WTC11 (cell line): ENCODE measurements at regions not wholly inside any gene's neighbourhood (a gene's known extent, or its start where the extent isn't known, plus 50 kb on each side); places are given as distances from the start of the nearest gene placed in this dataset.

ENCODE experiments used
- ATAC-seq: fragments of 200-7000 bp; cut with Tn5 transposase; 2 replicates; pipeline ENCODE4 v1.10.0; 2021; ENCODE audit warnings: mild to moderate bottlenecking, moderate library complexity
- CTCF ChIA-PET: fragments of 300-600 bp; sonication (Branson Sonifier 250); formaldehyde crosslinking; loops from one replicate; lab custom pipeline; 2021; ENCODE audit warnings: antibody characterized with exemption; lab: Charles Lee
- POLR2A ChIA-PET: fragments of 350-600 bp; sonication (Branson Sonifier 250); formaldehyde crosslinking; loops from one replicate; lab custom pipeline; 2021; ENCODE audit warnings: antibody characterized with exemption; lab: Charles Lee
- DNase-seq: peaks from one replicate; pipeline ENCODE4 v3.0.0; 2021; ENCODE audit warnings: low spot score
- H3K27ac Mint-ChIP-seq: 2 replicates; pipeline ENCODE4 v1.8.0; 2021; ENCODE audit warnings: mixed read lengths
- H3K27me3 Mint-ChIP-seq: 2 replicates; pipeline ENCODE4 v1.8.0; 2021; ENCODE audit warnings: low read depth, mild to moderate bottlenecking, moderate library complexity, mixed read lengths
- H3K36me3 Mint-ChIP-seq: 2 replicates; pipeline ENCODE4 v1.8.0; 2021; ENCODE audit warnings: mixed read lengths
- H3K4me1 Mint-ChIP-seq: 2 replicates; pipeline ENCODE4 v1.8.0; 2022; ENCODE audit warnings: mixed read lengths
- H3K4me3 Mint-ChIP-seq: 2 replicates; pipeline ENCODE4 v1.8.0; 2021; ENCODE audit warnings: mild to moderate bottlenecking, moderate library complexity, mixed read lengths
- H3K9me3 Mint-ChIP-seq: 2 replicates; pipeline ENCODE4 v1.8.0; 2021; ENCODE audit warnings: mixed read lengths
- ATF1 ChIP-seq: sonication (generic); formaldehyde crosslinking; IDR thresholded peaks from 2 replicates; pipeline ENCODE4 v1.8.1; 2023; ENCODE audit warnings: mild to moderate bottlenecking, moderate library complexity, missing genetic modification reagents
- MXD4 ChIP-seq: fragments of 250-450 bp; sonication (Bioruptor Pico); IDR thresholded peaks from 2 replicates; pipeline ENCODE4 v1.8.0; 2021; ENCODE audit warnings: mild to moderate bottlenecking, moderate library complexity, borderline replicate concordance
- SMAD4 ChIP-seq: sonication (generic); formaldehyde crosslinking; IDR thresholded peaks from 2 replicates; pipeline ENCODE4 v1.8.0; 2022; ENCODE audit warnings: mild to moderate bottlenecking, missing genetic modification reagents
- TEAD1 ChIP-seq: sonication (generic); formaldehyde crosslinking; IDR thresholded peaks from 2 replicates; pipeline ENCODE4 v1.8.0; 2022; ENCODE audit warnings: mild to moderate bottlenecking, missing genetic modification reagents
- TP53 ChIP-seq: sonication (generic); formaldehyde crosslinking; IDR thresholded peaks from 2 replicates; pipeline ENCODE4 v1.8.1; 2023; ENCODE audit warnings: mild to moderate bottlenecking, missing genetic modification reagents
- ZNF138 ChIP-seq: sonication (generic); formaldehyde crosslinking; conservative IDR thresholded peaks from 2 replicates; pipeline ENCODE4 v1.8.1; 2022; ENCODE audit warnings: mild to moderate bottlenecking, moderate library complexity, missing genetic modification reagents
- ZNF219 ChIP-seq: sonication (generic); formaldehyde crosslinking; IDR thresholded peaks from 2 replicates; pipeline ENCODE4 v1.8.0; 2023; ENCODE audit warnings: missing genetic modification reagents, mild to moderate bottlenecking, borderline replicate concordance
- ZNF317 ChIP-seq: sonication (generic); formaldehyde crosslinking; IDR thresholded peaks from 2 replicates; pipeline ENCODE4 v1.8.1; 2023; ENCODE audit warnings: low read depth, mild to moderate bottlenecking, moderate library complexity, missing genetic modification reagents, borderline replicate concordance
- ZNF396 ChIP-seq: fragments of 250-450 bp; sonication (Bioruptor Pico); IDR thresholded peaks from 2 replicates; pipeline ENCODE4 v1.8.0; 2021; ENCODE audit warnings: mild to moderate bottlenecking, moderate library complexity, borderline replicate concordance
- ZNF416 ChIP-seq: fragments of 250-450 bp; sonication (Bioruptor Pico); IDR thresholded peaks from 2 replicates; pipeline ENCODE4 v1.9.0; 2021; ENCODE audit warnings: mild to moderate bottlenecking, inconsistent platforms
- ZNF423 ChIP-seq: fragments of 250-450 bp; sonication (Bioruptor Pico); IDR thresholded peaks from 2 replicates; pipeline ENCODE4 v2.1.2; 2022; ENCODE audit warnings: mild to moderate bottlenecking, moderate library complexity
- TF ChIP-seq, protein P1 (sequence below): sonication (generic); formaldehyde crosslinking; IDR thresholded peaks from 2 replicates; pipeline ENCODE4 v1.8.1; 2023; ENCODE audit warnings: mild to moderate bottlenecking, moderate library complexity, missing genetic modification reagents
- TF ChIP-seq, protein P2 (sequence below): fragments of 250-450 bp; sonication (Bioruptor Pico); IDR thresholded peaks from 2 replicates; pipeline ENCODE4 v2.1.2; 2022; ENCODE audit warnings: mild to moderate bottlenecking, moderate library complexity
- TF ChIP-seq, protein P3 (sequence below): sonication (generic); formaldehyde crosslinking; IDR thresholded peaks from 2 replicates; pipeline ENCODE4 v1.8.0; 2022; ENCODE audit warnings: mild to moderate bottlenecking, missing genetic modification reagents
- TF ChIP-seq, protein P4 (sequence below): fragments of 250-450 bp; sonication (Bioruptor Pico); IDR thresholded peaks from 2 replicates; pipeline ENCODE4 v1.9.0; 2021; ENCODE audit warnings: mild to moderate bottlenecking
- TF ChIP-seq, protein P5 (sequence below): sonication (generic); formaldehyde crosslinking; IDR thresholded peaks from 2 replicates; pipeline ENCODE4 v1.8.1; 2022; ENCODE audit warnings: low read depth, missing genetic modification reagents, borderline replicate concordance

DNA sequence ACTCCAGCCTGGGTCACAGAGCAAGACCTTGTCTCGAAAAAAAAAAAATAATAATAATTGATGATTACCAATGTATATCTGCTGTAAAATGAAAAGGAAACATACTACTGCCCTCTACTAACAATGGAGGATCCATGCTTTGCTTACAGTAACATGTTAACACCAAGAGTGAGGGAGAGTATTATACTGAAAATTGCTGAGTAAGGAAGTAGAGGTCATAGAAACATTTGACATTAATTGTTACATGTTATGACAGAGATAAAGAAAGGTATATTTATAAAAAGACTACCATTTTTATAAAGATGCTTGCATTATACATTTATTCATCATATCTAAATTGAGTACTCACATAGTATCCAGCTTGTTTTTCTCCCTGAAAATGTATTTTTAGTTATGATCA lies 1989.8 kb upstream of the TENM3 start:
- POLR2A ChIA-PET, result no interaction called here
- ATAC-seq, result no peak
- no peaks in the 10 kb centered on the region for H3K4me1 Mint-ChIP-seq
- H3K4me3 Mint-ChIP-seq, result no peak overlapping the region
- no peak for DNase-seq
- no peaks in the 10 kb centered on the region for H3K9me3 Mint-ChIP-seq
- H3K27ac Mint-ChIP-seq, result no peak overlapping the region
- H3K27me3 Mint-ChIP-seq, result no peaks in the 10 kb centered on the region
- CTCF ChIA-PET, result no interaction called here
- no peaks in the 10 kb centered on the region for H3K36me3 Mint-ChIP-seq
- TF ChIP-seq ZNF317 (CRISPR knock-in tag) (no peak), ZNF396 (CRISPR knock-in tag) (no peak), SMAD4 (CRISPR knock-in tag) (no peak), TP53 (CRISPR knock-in tag) (no peak)

DNA sequence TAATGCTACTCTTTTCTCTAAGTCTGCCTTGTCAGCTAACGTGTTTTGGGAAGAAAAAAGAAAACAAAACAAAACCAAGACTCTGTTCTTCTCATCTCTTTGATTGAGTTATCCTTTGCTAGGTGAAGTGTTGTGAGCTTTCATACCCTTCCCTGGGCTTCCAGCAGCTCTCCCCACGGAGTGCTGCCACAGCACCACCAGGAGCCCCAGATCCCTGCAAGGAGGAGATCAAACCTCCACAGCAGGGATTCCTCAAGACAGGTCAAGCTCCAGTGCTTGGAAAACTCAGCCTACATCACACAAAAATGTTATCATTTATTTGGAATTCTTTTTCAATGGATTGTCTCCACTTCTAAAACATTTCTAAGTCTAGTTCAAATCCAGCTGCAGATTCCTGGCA lies 1981.9 kb upstream of the TENM3 start:
- CTCF ChIA-PET, result no interaction called here
- H3K27ac Mint-ChIP-seq, result no peak overlapping the region
- TF ChIP-seq, protein P1, sequence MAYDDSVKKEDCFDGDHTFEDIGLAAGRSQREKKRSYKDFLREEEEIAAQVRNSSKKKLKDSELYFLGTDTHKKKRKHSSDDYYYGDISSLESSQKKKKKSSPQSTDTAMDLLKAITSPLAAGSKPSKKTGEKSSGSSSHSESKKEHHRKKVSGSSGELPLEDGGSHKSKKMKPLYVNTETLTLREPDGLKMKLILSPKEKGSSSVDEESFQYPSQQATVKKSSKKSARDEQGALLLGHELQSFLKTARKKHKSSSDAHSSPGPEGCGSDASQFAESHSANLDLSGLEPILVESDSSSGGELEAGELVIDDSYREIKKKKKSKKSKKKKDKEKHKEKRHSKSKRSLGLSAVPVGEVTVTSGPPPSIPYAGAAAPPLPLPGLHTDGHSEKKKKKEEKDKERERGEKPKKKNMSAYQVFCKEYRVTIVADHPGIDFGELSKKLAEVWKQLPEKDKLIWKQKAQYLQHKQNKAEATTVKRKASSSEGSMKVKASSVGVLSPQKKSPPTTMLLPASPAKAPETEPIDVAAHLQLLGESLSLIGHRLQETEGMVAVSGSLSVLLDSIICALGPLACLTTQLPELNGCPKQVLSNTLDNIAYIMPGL (CRISPR knock-in tag), result no peak
- peak; percentile 98 for TF ChIP-seq ZNF423 (CRISPR knock-in tag)
- H3K4me3 Mint-ChIP-seq, result no peak overlapping the region
- ATAC-seq (0 out of 2 replicates have a peak, but pooled peaks have one; percentile 47), DNase-seq (peak; percentile 17)
- no peaks in the 10 kb centered on the region for H3K9me3 Mint-ChIP-seq
- H3K27me3 Mint-ChIP-seq, result no peaks in the 10 kb centered on the region
- no peaks in the 10 kb centered on the region for H3K36me3 Mint-ChIP-seq
- POLR2A ChIA-PET, result no interaction called here
- peaks cover 5% of the 10 kb centered on the region for H3K4me1 Mint-ChIP-seq

DNA sequence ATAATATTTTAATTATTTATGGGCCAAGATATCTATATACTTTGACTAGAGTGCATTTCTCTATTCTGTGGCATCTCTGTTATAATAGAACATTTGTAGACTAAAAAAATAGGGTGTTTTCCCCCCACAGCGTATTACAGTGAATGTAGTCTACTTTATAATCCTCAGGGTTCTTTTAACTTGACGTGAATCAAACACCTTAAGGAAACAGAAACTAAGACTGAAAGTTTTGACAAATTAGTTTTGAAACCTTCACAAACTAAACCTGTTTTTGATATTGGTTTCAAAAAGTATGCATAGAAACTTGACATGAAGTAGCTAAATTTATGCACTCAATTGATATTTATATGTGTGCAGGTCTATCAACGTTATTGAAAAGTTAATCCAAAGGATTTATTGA lies 1963.1 kb upstream of the TENM3 start:
- no peak overlapping the region for H3K4me3 Mint-ChIP-seq
- ChIA-PET POLR2A (no interaction called here), CTCF (no interaction called here)
- ATAC-seq (no peak), DNase-seq (no peak)
- TF ChIP-seq, protein P2, sequence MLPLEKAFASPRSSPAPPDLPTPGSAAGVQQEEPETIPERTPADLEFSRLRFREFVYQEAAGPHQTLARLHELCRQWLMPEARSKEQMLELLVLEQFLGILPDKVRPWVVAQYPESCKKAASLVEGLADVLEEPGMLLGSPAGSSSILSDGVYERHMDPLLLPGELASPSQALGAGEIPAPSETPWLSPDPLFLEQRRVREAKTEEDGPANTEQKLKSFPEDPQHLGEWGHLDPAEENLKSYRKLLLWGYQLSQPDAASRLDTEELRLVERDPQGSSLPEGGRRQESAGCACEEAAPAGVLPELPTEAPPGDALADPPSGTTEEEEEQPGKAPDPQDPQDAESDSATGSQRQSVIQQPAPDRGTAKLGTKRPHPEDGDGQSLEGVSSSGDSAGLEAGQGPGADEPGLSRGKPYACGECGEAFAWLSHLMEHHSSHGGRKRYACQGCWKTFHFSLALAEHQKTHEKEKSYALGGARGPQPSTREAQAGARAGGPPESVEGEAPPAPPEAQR, result no peak
- TF ChIP-seq ATF1, result no peak
- TF ChIP-seq, protein P3, sequence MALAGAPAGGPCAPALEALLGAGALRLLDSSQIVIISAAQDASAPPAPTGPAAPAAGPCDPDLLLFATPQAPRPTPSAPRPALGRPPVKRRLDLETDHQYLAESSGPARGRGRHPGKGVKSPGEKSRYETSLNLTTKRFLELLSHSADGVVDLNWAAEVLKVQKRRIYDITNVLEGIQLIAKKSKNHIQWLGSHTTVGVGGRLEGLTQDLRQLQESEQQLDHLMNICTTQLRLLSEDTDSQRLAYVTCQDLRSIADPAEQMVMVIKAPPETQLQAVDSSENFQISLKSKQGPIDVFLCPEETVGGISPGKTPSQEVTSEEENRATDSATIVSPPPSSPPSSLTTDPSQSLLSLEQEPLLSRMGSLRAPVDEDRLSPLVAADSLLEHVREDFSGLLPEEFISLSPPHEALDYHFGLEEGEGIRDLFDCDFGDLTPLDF, result no peak
- no peak for TF ChIP-seq ZNF219 (CRISPR knock-in tag)
- TF ChIP-seq ZNF416 (CRISPR knock-in tag), result no peak
- no peak for TF ChIP-seq TEAD1 (CRISPR knock-in tag)
- no peak for TF ChIP-seq ZNF138 (CRISPR knock-in tag)
- TF ChIP-seq, protein P4, sequence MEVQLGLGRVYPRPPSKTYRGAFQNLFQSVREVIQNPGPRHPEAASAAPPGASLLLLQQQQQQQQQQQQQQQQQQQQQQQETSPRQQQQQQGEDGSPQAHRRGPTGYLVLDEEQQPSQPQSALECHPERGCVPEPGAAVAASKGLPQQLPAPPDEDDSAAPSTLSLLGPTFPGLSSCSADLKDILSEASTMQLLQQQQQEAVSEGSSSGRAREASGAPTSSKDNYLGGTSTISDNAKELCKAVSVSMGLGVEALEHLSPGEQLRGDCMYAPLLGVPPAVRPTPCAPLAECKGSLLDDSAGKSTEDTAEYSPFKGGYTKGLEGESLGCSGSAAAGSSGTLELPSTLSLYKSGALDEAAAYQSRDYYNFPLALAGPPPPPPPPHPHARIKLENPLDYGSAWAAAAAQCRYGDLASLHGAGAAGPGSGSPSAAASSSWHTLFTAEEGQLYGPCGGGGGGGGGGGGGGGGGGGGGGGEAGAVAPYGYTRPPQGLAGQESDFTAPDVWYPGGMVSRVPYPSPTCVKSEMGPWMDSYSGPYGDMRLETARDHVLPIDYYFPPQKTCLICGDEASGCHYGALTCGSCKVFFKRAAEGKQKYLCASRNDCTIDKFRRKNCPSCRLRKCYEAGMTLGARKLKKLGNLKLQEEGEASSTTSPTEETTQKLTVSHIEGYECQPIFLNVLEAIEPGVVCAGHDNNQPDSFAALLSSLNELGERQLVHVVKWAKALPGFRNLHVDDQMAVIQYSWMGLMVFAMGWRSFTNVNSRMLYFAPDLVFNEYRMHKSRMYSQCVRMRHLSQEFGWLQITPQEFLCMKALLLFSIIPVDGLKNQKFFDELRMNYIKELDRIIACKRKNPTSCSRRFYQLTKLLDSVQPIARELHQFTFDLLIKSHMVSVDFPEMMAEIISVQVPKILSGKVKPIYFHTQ (CRISPR knock-in tag), result no peak
- TF ChIP-seq, protein P5, sequence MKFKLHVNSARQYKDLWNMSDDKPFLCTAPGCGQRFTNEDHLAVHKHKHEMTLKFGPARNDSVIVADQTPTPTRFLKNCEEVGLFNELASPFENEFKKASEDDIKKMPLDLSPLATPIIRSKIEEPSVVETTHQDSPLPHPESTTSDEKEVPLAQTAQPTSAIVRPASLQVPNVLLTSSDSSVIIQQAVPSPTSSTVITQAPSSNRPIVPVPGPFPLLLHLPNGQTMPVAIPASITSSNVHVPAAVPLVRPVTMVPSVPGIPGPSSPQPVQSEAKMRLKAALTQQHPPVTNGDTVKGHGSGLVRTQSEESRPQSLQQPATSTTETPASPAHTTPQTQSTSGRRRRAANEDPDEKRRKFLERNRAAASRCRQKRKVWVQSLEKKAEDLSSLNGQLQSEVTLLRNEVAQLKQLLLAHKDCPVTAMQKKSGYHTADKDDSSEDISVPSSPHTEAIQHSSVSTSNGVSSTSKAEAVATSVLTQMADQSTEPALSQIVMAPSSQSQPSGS (CRISPR knock-in tag), result no peak
- TF ChIP-seq ZNF423 (CRISPR knock-in tag), result no peak
- TF ChIP-seq, protein P1 (CRISPR knock-in tag), result no peak
- no peak for TF ChIP-seq MXD4 (CRISPR knock-in tag)
- H3K36me3 Mint-ChIP-seq, result no peaks in the 10 kb centered on the region
- no peak overlapping the region for H3K27ac Mint-ChIP-seq
- no peaks in the 10 kb centered on the region for H3K27me3 Mint-ChIP-seq
- peaks cover 12% of the 10 kb centered on the region for H3K4me1 Mint-ChIP-seq
- H3K9me3 Mint-ChIP-seq, result peaks cover 4% of the 10 kb centered on the region; the same call in 1 of the 2 replicates
